T follicular helper cell (primary cell): ENCODE measurements at regions not wholly inside any gene's neighbourhood (a gene's known extent, or its start where the extent isn't known, plus 50 kb on each side); places are given as distances from the start of the nearest gene placed in this dataset.

Experiments used
- DNase-seq: peaks from one replicate; pipeline ENCODE4 v3.0.0-alpha.2; 2020; ENCODE audit warnings: low read depth

DNA sequence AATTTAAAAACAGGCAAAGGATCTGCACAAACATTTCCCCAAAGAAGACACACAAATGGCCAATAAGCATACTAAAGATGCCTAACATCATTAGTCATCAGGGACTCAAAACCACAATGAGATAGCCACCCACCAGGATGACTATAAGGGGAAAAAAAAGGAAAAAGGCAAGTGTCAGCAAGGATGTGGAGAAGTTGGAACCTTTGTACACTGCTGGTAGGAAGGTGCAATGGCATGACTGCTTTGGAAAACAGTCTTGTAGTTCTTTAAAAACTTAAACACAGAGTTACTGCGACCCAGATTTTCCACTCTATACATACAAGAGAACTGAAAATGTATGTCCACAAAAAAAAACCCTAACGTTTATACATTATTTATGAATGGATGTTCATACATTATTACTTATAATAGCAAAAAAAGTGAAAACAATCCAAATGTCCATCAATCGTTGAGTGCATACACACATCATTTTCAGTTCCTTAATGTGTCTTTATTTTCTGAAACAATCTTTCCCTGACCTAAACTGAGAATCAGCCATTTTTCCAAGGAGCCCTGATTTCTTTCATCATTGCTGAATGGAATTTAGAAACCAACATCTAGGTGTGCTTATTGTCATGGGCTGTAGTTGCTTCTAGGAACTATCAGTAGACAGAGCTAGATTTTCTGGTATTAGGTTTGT lies 64.7 kb upstream of the TLK1 start:
- DNase-seq = no peak

DNA sequence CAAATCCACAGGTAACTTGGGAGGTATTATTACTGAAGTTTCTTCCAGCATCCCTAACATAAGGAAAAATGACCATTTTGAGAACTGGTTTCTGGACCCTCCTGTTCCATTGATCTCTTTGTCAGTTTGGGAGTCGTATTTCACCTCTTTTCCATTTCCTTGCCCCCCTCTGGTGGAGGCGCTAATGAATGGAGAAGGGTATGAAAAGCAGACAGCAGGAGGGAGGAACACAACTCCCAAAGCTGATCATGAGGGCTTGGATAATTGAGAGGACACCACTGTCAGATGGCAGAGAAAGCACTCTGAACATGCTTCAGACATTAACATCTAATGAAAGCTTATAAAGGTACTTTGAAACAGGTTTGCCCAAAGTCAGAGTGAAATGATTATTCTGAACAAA lies 56.6 kb upstream of the TLK1 start:
- no peak for DNase-seq

DNA sequence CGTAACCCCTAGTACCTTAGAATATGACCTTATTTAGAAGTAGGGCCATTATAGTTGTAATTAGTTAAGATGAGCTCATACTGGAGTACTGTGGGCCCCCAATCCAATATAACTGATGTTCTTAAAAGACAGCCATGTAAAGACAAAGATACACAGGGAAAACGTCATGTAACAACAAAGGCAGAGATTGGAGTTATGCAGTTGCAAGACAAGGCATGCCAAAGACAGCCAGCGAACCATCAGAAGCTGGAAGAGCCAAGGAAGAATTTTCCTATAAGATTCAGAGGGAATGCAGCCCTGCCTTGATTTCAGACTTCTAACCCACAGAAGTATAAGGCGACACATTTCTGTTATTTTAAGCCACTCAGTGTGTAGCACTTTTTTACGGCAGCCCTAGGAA lies 55.9 kb upstream of the TLK1 start:
- no peak for DNase-seq

DNA sequence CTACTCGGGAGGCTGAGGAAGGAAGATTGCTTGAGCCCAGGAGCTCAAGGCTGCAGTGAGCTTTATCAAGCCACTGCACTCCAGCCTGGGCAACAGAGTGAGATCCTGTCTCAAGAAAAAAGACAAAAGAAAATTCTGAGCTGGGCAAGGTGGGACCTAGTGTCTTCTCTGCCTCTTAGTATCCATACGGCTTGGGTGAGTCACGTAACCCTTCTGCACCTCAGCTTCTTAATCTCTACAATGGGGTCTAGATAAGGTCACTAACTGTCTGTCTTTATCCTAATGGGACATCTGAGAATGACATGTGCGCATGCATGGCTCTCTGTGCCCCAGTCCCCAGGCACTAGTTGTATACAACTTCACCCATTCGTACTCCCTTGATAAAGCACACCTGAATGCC lies 53.4 kb upstream of the TLK1 start:
- DNase-seq = no peak

DNA sequence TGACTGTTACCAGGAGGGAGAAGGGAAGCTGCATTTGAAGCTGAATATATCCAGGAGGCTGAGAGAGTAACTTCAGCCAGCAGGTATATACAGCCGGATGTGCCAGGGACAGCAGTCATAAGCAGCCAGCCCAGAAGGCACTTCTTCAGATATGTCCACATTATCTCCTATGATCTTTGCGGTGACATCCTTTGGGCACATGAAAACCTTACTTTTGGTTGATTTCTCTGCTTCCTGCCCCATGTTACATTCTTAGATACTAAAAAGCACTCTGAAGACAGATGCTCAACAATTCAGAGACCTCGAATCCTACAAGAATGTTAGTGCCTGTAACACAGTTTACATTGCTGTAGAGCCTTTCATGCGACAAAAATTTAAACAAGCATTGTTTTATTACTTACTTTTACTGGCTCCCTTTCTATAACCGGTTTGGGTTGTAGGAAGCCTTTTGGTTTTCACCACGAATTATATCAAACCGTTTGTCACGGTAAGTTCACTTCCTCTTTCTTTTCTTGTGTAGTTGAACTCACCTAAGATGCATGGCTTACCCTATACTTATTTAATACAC lies 50.3 kb upstream of the TLK1 start:
- peak; percentile 16 for DNase-seq
